Effector memory CD8-positive, alpha-beta T cell (primary cell): ENCODE measurements at regions not wholly inside any gene's neighbourhood (a gene's known extent, or its start where the extent isn't known, plus 50 kb on each side); places are given as distances from the start of the nearest gene placed in this dataset.
"Not testable (repeated sequence)": the region's sequence is repeated elsewhere in the genome, so short reads cannot be mapped to it uniquely, and the experiment has no call there.

Source experiments
- ATAC-seq: fragments of 150-1000 bp; cut with Tn5 transposase; replicated peaks from 2 replicates; pipeline ENCODE4 v1.10.0; 2021; ENCODE audit warnings: mild to moderate bottlenecking, moderate library complexity
- DNase-seq, 3 experiments: peaks; one replicate each; pipeline ENCODE4 v3.0.0; 2021
- H3K27ac Mint-ChIP-seq, 2 donors: one replicate each; pipeline ENCODE4 v1.8.0; 2022; ENCODE audit warnings: mild to moderate bottlenecking in 2 of 2, mixed read lengths in 2 of 2, moderate library complexity in 2 of 2
- H3K27me3 Mint-ChIP-seq, 2 donors: one replicate each; pipeline ENCODE4 v1.8.0; 2022; ENCODE audit warnings: mixed read lengths in 2 of 2
- H3K36me3 Mint-ChIP-seq: one replicate; pipeline ENCODE4 v1.8.0; 2022; ENCODE audit warnings: mild to moderate bottlenecking, moderate library complexity, mixed read lengths; ENCODE audit not compliant: insufficient read depth
- H3K4me1 Mint-ChIP-seq, 2 donors: one replicate each; pipeline ENCODE4 v1.8.0; 2022; ENCODE audit warnings: low read depth in 2 of 2, mixed read lengths in 2 of 2
- H3K4me3 Mint-ChIP-seq, 2 donors: one replicate each; pipeline ENCODE4 v1.8.0; 2022; ENCODE audit warnings: mild to moderate bottlenecking in 2 of 2, mixed read lengths in 2 of 2, moderate library complexity in 2 of 2
- H3K9me3 Mint-ChIP-seq, 2 donors: one replicate each; pipeline ENCODE4 v1.8.0; 2022; ENCODE audit warnings: mixed read lengths in 2 of 2

DNA sequence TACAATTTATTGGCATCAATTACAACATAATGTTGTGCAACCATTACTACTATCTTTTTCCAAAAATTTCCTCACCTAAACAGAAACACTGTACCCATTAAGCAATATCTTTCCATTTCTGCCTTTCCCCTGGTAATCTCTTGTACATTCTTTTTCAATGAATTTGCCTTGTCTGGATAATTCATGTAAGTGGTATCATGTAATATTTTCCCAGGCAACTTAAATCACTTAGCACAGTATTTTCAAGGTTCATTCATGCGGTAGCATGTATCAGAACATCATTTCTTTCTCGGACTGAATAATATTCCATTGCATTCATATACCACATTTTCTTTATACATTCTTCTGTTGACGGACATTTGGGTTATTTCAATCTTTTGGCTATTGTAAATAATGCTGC, 139.0 kb downstream of the GOLGA6L6 start:
- not testable (repeated sequence) for ATAC-seq, DNase-seq, H3K4me1 Mint-ChIP-seq

GRCh38 chr15:20401058-20401457, 140.5 kb downstream of the GOLGA6L6 start:
- not testable (repeated sequence) for DNase-seq, H3K4me1 Mint-ChIP-seq, H3K9me3 Mint-ChIP-seq, H3K27me3 Mint-ChIP-seq, H3K4me3 Mint-ChIP-seq, H3K36me3 Mint-ChIP-seq, ATAC-seq, H3K27ac Mint-ChIP-seq

More for the DNA sequence above, 139.0 kb downstream of the GOLGA6L6 start:
- not testable (repeated sequence) for H3K9me3 Mint-ChIP-seq, H3K27ac Mint-ChIP-seq, H3K4me3 Mint-ChIP-seq, H3K27me3 Mint-ChIP-seq, H3K36me3 Mint-ChIP-seq

DNA sequence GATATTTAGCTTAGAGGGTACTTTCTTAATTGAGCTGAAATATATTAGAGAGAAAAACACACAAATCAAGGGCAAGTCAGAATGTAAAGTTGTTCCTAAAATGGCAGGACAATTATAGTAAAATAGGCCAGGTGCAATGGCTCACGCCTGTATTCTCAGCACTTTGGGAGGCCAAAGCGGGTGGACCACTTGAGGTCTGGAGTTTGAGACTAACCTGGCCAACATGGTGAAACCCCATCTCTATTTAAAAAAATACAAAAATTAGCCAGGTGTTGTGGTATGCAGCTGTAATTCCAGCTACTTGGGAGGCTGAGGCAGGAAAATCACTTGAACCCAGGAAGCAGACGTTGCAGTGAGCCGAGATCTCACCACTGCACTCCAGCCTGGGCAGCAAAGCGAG, 142.9 kb downstream of the GOLGA6L6 start:
- H3K9me3 Mint-ChIP-seq, H3K36me3 Mint-ChIP-seq, H3K4me1 Mint-ChIP-seq, H3K4me3 Mint-ChIP-seq, ATAC-seq, H3K27me3 Mint-ChIP-seq, H3K27ac Mint-ChIP-seq, DNase-seq: not testable (repeated sequence)

- not testable (repeated sequence) for H3K4me3 Mint-ChIP-seq, H3K27me3 Mint-ChIP-seq, H3K9me3 Mint-ChIP-seq, DNase-seq, H3K4me1 Mint-ChIP-seq, H3K36me3 Mint-ChIP-seq, ATAC-seq, H3K27ac Mint-ChIP-seq
These were observed 153.4 kb downstream of the GOLGA6L6 start for GRCh38 chr15:20388161-20388560.

DNA sequence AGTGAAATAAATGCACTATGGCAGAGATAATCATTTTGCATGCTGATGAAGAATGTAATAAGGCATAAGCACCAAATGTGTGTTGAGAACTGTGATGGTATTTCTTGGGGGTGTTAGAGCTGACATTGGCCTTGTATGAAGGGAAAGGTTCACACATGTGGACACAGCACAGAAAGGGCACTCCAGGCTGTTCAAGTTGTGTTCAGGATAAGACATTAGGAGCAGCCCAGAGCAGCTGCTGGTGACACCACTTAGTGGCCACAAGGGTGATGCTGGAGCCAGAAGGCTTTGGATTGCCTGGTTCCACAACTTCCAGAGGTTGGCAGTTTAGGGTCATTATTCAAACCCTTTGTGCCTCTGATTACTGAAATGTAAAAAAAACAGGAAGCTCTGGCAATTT, 155.4 kb downstream of the GOLGA6L6 start:
- no peaks in the 10 kb centered on the region for H3K4me1 Mint-ChIP-seq
- no peaks in the 10 kb centered on the region for H3K36me3 Mint-ChIP-seq
- no peak overlapping the region for H3K27ac Mint-ChIP-seq
- H3K9me3 Mint-ChIP-seq: no peaks in the 10 kb centered on the region
- ATAC-seq (no peak), DNase-seq (no peak)
- no peak overlapping the region for H3K4me3 Mint-ChIP-seq
- no peaks in the 10 kb centered on the region for H3K27me3 Mint-ChIP-seq

- ATAC-seq, H3K4me3 Mint-ChIP-seq, H3K4me1 Mint-ChIP-seq, H3K36me3 Mint-ChIP-seq, H3K27me3 Mint-ChIP-seq, H3K9me3 Mint-ChIP-seq, H3K27ac Mint-ChIP-seq, DNase-seq: not testable (repeated sequence)
These were observed 161.4 kb downstream of the GOLGA6L6 start for GRCh38 chr15:20380199-20380598.

GRCh38 chr15:20376872-20377271, 164.7 kb downstream of the GOLGA6L6 start:
- no peaks in the 10 kb centered on the region for H3K36me3 Mint-ChIP-seq
- no peaks in the 10 kb centered on the region for H3K9me3 Mint-ChIP-seq
- no peak for DNase-seq
- H3K4me3 Mint-ChIP-seq: no peak overlapping the region
- no peaks in the 10 kb centered on the region for H3K4me1 Mint-ChIP-seq
- no peak for ATAC-seq
- no peak overlapping the region for H3K27ac Mint-ChIP-seq
- H3K27me3 Mint-ChIP-seq: no peaks in the 10 kb centered on the region

DNA sequence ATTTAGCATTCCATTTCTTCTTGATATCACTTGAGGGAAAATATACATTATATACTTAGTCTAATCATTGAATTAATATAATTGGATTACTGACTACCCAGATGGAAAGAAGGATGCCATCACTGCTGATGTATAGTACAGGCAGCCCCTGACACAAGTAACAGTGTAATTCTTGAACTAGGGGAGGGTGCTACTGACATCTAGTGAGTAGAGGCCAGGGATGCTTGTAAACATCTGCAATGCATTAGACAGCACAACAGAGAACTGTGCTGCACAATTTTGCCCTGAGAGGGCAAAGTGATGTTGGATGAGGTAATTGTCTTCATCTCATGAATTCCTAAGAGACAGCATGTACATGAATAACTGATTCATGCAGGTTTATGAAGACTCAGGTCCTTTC, 169.2 kb downstream of the GOLGA6L6 start:
- not testable (repeated sequence) for ATAC-seq, H3K9me3 Mint-ChIP-seq, H3K4me3 Mint-ChIP-seq, DNase-seq, H3K4me1 Mint-ChIP-seq, H3K27me3 Mint-ChIP-seq, H3K27ac Mint-ChIP-seq, H3K36me3 Mint-ChIP-seq

DNA sequence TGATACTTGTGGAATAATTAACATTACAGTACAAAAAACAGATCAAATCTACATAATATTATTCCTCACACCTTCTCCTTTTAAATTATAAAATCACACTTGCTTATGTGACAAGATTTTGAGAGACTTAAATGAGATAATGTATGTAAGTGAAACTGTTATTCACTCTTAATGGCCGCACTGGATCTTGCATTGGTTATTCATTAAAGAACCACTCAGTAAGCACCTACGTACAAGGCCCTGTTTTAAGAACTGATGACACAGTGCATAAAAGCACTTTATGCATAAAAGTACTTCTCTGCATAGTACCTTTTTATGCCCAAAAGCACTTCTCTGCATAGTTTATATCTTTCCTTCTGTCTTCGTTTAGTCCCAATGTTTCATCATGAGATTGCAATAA, 172.1 kb downstream of the GOLGA6L6 start:
- Mint-ChIP-seq H3K4me3 (no peak overlapping the region), H3K27ac (no peak overlapping the region), H3K4me1 (no peaks in the 10 kb centered on the region), H3K27me3 (no peaks in the 10 kb centered on the region), H3K36me3 (no peaks in the 10 kb centered on the region), H3K9me3 (no peaks in the 10 kb centered on the region)
- DNase-seq (no peak), ATAC-seq (no peak)

DNA sequence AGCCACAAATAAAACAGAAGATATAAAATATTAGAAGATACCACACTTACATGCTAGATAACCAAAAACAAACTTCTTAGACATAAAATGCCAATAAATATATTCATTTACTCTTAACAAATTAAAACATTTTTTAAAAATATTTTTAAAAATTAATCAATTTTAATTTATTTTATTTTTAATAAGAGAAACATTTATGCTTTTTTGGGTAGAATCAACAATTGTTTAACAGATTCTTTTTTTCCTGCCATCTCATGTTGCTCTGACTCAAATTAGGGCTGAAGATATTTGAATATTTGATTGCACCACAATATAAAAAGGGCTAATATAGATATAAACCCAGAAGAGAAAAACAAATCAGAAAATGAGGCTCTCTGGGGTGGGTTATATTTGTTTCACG, 172.6 kb downstream of the GOLGA6L6 start:
- Mint-ChIP-seq H3K9me3 (no peaks in the 10 kb centered on the region), H3K4me1 (no peaks in the 10 kb centered on the region), H3K27me3 (no peaks in the 10 kb centered on the region), H3K36me3 (no peaks in the 10 kb centered on the region), H3K27ac (no peak overlapping the region), H3K4me3 (no peak overlapping the region)
- no peak for DNase-seq
- no peak for ATAC-seq

DNA sequence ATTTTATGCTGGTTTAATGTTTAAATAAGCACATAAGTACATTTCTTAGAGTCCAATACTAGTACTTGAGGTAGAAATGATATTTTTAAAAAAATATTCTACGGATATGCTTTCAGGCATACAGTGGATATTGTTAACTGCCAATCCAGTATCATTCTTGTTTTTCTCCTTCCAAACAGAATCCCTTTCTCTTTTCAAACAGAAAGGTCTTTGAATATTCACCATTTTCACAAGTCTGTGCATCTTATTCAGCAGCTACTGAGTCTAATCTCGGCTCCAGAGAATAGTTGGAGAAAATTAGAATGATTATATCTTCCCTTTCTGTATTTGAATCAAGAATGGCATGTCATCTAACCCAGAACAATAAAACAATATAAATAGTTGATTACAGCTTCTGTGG, 174.5 kb downstream of the GOLGA6L6 start:
- H3K36me3 Mint-ChIP-seq: no peaks in the 10 kb centered on the region

GRCh38 chr15:20363591-20363990, 178.0 kb downstream of the GOLGA6L6 start:
- not testable (repeated sequence) for H3K36me3 Mint-ChIP-seq, H3K4me1 Mint-ChIP-seq

More for the DNA sequence above, 174.5 kb downstream of the GOLGA6L6 start:
- Mint-ChIP-seq H3K27me3 (no peaks in the 10 kb centered on the region), H3K27ac (no peak overlapping the region), H3K4me1 (no peaks in the 10 kb centered on the region), H3K4me3 (no peak overlapping the region), H3K9me3 (no peaks in the 10 kb centered on the region)
- ATAC-seq (no peak), DNase-seq (no peak)

GRCh38 chr15:20361091-20361490, 180.5 kb downstream of the GOLGA6L6 start:
- Mint-ChIP-seq H3K27ac (no peak overlapping the region), H3K36me3 (no peaks in the 10 kb centered on the region), H3K4me1 (peaks cover 3 to 9% of the 10 kb centered on the region in 2 donors), H3K27me3 (peaks cover 0 to 13% of the 10 kb centered on the region in 2 donors), H3K4me3 (no peak overlapping the region), H3K9me3 (no peaks in the 10 kb centered on the region)
- no peak for DNase-seq
- no peak for ATAC-seq

More at GRCh38 chr15:20363591-20363990, 178.0 kb downstream of the GOLGA6L6 start:
- H3K27me3 Mint-ChIP-seq, H3K4me3 Mint-ChIP-seq, DNase-seq, H3K9me3 Mint-ChIP-seq, ATAC-seq, H3K27ac Mint-ChIP-seq: not testable (repeated sequence)

GRCh38 chr15:20358779-20359414, 182.7 kb downstream of the GOLGA6L6 start:
- H3K36me3 Mint-ChIP-seq: no peaks in the 10 kb centered on the region
- H3K27me3 Mint-ChIP-seq: peaks cover 0 to 14% of the 10 kb centered on the region in 2 donors
- peaks cover 3 to 9% of the 10 kb centered on the region in 2 donors for H3K4me1 Mint-ChIP-seq
- no peak overlapping the region for H3K4me3 Mint-ChIP-seq
- DNase-seq (no peak), ATAC-seq (no peak)
- H3K9me3 Mint-ChIP-seq: no peaks in the 10 kb centered on the region
- H3K27ac Mint-ChIP-seq: no peak overlapping the region
